BJ (cell line): ENCODE measurements at regions not wholly inside any gene's neighbourhood (a gene's known extent, or its start where the extent isn't known, plus 50 kb on each side); places are given as distances from the start of the nearest gene placed in this dataset.

Experiments used
- CTCF ChIA-PET: fragments of 350-600 bp; formaldehyde crosslinking; extraction: SDS; loops from one replicate; lab custom pipeline; 2021; ENCODE audit warnings: antibody characterized with exemption, inconsistent platforms; lab: Yijun Ruan, JAX
- POLR2A ChIA-PET: fragments of 300-600 bp; sonication (Branson Sonifier 250); formaldehyde crosslinking; extraction: SDS; loops from one replicate; lab custom pipeline; 2021; ENCODE audit warnings: antibody characterized with exemption; lab: Charles Lee
- DNase-seq: peaks from one replicate; pipeline ENCODE4 v3.0.0-alpha.2; 2011; ENCODE audit warnings: low read depth
- H3K27me3 ChIP-seq: 2 replicates; pipeline ENCODE4 v1.6.0; 2011; ENCODE audit warnings: low read length; ENCODE audit not compliant: control insufficient read depth, insufficient read depth
- H3K36me3 ChIP-seq: 2 replicates; pipeline ENCODE4 v1.5.1; 2011; ENCODE audit warnings: low read length; ENCODE audit not compliant: control insufficient read depth, insufficient read depth
- H3K4me3 ChIP-seq: 2 replicates; pipeline ENCODE4 v1.5.1; 2011; ENCODE audit warnings: low read depth, mild to moderate bottlenecking, control low read depth, low read length
- CTCF ChIP-seq: IDR thresholded peaks from 2 replicates; pipeline ENCODE4 v1.5.1; 2011; ENCODE audit warnings: low read depth, mild to moderate bottlenecking, control low read depth, inconsistent platforms, low read length, moderate library complexity; ENCODE audit not compliant: insufficient read depth

- Histone ChIP-seq H3K4me3 (no peak overlapping the region), H3K36me3 (no peaks in the 10 kb centered on the region), H3K27me3 (no peaks in the 10 kb centered on the region; the same call in none of the 2 replicates)
- ChIA-PET CTCF (interaction anchor here (1.1 kb wide), 1 partner anchor 724 kb away, joined by 3 read pairs; no protein-coding TSS in a partner anchor), POLR2A (interaction anchor here (0.6 kb wide), 1 partner anchor 616 kb away, joined by 3 read pairs; no protein-coding TSS in a partner anchor)
- no peak for TF ChIP-seq CTCF
- no peak for DNase-seq
Measured at GRCh38 chr11:15889363-15890030, 466.8 kb downstream of the SOX6 start.

DNA sequence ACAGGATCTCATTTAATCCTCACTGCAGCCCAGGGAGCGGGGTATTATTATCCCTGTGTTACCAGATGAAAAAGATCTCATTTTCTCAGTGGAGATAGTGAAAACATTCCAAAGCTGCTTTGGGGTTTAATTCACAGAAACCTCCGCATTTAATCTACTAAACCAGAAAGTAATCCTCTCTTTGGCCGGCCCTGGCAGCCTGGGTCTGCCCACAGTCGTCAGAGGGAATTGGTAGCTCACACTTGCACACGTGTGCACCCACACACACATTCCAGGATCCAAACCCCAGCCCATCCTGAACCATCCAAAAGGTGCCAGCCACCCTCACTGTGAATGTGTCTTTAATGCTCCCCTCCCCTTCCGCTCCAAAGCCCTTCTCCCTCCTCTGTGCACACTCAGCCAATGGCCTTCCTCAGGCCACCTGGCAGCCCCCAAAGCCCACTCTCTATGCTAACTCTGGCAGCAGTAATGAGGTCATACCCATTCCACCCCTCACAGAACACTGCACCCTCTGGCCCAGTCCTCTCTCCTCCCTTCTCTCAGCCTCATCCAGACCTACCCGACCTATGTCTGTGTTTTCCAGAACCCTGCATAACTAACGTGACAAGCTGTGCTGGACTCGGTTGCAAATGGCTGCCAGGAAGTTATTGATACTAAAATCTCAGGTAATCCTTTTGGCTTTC, 466.2 kb downstream of the SOX6 start:
- DNase-seq: no peak
- Histone ChIP-seq H3K4me3 (no peak overlapping the region), H3K27me3 (no peaks in the 10 kb centered on the region; the same call in none of the 2 replicates), H3K36me3 (no peaks in the 10 kb centered on the region)
- CTCF ChIA-PET: interaction anchor here (1.1 kb wide), 1 partner anchor 724 kb away, joined by 3 read pairs; no protein-coding TSS in a partner anchor
- POLR2A ChIA-PET: interaction anchor here (0.6 kb wide), 1 partner anchor 617 kb away, joined by 3 read pairs; no protein-coding TSS in a partner anchor
- no peak for TF ChIP-seq CTCF

DNA sequence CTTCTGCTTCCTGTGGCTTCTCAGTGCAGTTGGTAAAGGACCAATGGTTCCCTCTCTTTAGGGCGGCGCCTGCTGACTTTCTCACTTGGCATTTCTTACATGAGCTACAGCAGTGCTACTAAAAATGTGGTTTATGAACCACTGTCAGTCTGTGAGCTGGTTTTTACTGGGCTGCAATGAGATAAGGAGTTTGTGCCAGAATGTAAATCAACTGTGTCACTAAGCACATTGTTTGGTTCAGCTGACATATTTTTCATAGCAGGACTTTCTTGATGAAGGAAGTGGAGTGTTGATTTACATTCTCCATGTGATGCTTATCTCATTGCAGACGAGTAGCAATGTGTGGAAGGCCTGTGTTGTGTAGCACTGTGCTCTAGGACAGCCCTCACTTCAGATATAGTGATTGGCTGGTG, 463.3 kb downstream of the SOX6 start:
- ChIA-PET CTCF (interaction anchor here (1.2 to 1.5 kb wide), 3 partner anchors 10 to 721 kb away, joined by 3 to 4 read pairs (median 3); no protein-coding TSS in a partner anchor), POLR2A (no interaction called here)
- no peaks in the 10 kb centered on the region for H3K36me3 ChIP-seq
- H3K27me3 ChIP-seq: no peaks in the 10 kb centered on the region; the same call in 1 of the 2 replicates
- peak; percentile 60 for DNase-seq
- no peak overlapping the region for H3K4me3 ChIP-seq
- no peak for TF ChIP-seq CTCF

DNA sequence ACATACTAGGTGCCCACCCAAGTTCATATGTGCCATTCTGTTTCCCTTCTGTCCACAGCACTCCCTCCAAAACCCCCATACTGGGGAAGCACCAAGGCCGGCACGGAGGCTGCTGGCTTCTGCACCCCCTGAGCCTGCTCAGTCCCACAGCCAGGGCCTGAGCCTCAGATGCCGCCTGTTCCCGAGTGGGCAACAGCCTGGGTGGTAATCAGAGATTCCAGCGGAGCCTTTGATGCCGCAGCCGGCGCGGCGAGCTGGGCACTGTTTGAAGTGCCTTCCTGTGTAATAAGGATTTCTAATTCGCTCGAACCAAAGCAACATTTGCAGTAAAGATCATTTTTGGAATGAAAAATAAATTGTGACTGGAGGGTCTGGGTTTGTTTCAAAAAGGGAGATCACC, 460.3 kb downstream of the SOX6 start:
- POLR2A ChIA-PET: no interaction called here
- CTCF ChIA-PET: interaction anchor here (0.8 kb wide), 1 partner anchor 718 kb away, joined by 4 read pairs; no protein-coding TSS in a partner anchor
- DNase-seq: no peak
- H3K36me3 ChIP-seq: no peaks in the 10 kb centered on the region; the same call in 1 of the 2 replicates
- H3K27me3 ChIP-seq: no peaks in the 10 kb centered on the region
- no peak for TF ChIP-seq CTCF
- H3K4me3 ChIP-seq: no peak overlapping the region

GRCh38 chr11:15896530-15896929, 459.8 kb downstream of the SOX6 start:
- H3K27me3 ChIP-seq: no peaks in the 10 kb centered on the region
- no peaks in the 10 kb centered on the region; the same call in 1 of the 2 replicates for H3K36me3 ChIP-seq
- no peak for DNase-seq
- CTCF ChIA-PET: no interaction called here
- no peak overlapping the region for H3K4me3 ChIP-seq
- TF ChIP-seq CTCF: no peak
- POLR2A ChIA-PET: no interaction called here
